Hematopoietic multipotent progenitor cell treated with erythropoietin and hydrocortisone succinate and interleukin-3 and kit ligand, for 4 days (in vitro differentiated cells): ENCODE measurements at regions not wholly inside any gene's neighbourhood (a gene's known extent, or its start where the extent isn't known, plus 50 kb on each side); places are given as distances from the start of the nearest gene placed in this dataset.

Source experiments
- DNase-seq: peaks from one replicate; pipeline ENCODE4 v3.0.0-alpha.2; 2015

DNA sequence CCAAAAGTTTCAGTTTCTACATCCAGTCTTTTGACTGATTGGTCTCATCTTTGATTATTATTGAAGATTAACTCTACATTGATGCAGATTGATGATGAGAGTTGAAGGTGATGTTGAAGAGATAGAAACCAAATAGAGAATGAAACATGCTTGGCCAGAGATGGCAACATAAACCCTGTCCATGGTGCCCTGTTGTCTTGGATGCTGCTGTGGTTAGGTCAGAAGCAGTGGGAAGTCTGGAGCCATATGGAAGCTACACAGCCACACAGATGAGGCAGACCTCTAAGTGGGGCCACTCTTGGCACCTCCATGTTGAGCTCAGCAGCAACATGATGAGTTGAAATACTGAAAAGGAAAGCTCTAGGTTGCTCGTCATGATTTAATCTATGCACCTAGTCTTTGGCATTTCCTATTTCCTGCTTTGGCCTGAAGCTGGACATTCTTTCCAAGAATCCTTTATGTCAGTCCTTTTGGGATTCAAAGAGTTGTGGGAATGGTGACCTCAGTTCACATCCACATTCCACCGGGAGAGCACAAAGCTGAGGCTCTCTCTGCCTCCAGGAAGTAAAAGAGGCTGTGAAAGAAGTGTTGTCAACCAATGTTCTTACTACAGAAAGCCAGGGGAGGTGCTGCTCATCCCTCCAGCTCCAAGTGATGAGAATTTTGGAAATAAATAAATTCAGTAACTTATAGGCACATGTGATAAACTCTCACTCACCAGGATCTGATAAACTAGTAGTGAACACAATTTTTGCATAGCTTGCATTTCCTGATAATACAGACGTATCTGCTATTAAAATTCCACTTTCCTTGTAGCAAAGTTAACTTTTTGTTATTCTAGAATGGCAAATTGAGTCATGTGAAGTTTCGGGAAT is 127.7 kb upstream of the MAF start:
- no peak for DNase-seq

DNA sequence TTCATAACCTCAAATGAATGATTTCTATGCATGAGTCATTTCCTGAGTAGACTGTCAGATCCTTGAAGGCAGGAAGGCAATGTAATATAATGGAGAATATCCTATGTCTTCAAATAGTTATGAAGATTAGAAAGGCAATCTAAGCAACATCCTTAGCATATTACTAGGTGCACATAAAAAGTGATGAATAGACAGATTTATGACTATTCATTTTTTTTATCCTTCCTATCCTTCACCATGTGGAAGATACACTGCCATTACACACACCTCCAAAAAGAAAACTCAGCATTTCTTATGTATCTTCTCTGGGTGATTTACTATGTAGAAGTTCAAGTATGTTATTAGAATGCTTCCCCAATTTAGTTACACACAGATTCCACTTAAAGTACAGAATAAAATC is 126.4 kb upstream of the MAF start:
- no peak for DNase-seq

DNA sequence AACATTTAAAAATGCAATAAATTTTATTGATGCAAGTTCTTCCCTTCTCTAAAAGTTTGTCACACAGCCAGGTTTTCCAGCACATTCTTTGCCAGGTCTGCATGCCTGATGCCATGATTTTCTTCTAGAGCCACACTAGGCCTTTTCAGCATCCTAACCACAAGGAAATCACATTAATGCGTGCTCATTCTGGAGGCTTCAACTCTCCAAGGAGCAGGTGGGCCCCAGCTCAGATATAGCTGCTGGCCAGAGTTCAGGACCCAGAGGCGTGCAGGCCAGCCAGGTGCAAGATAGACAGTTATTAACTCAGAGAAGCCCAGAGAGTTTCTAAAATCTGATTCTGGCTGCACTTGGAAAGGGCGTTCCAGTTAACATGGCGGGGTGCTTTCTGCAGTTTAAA is 124.5 kb upstream of the MAF start:
- DNase-seq: no peak

DNA sequence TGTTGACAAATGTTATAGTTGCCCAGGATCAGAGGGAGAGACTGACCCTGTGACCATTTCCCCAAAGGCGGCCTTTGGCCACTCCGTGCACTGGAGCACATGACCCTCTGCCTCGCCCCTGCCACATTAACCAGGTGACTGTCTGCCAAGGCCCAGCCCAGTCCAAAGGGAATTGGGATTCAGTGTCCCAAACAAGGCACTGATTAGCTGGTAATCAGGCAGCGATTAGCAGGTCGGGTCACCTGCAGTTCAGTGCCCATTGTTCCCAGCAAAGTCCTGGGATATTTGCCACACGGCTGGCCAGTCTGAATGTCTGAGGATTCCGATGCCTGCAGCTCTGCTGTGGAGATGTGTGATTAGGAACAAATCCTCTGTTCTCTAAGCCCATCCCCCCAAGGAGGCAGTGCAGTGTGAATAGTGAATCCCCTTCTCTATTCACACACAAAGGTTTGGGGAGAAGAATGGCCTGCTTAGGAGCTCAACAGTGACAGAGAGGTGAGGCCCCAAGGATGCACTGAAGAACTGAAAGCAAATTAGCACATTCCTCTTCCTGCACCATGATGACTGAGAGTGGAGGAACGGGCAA is 123.1 kb upstream of the MAF start:
- DNase-seq: no peak

DNA sequence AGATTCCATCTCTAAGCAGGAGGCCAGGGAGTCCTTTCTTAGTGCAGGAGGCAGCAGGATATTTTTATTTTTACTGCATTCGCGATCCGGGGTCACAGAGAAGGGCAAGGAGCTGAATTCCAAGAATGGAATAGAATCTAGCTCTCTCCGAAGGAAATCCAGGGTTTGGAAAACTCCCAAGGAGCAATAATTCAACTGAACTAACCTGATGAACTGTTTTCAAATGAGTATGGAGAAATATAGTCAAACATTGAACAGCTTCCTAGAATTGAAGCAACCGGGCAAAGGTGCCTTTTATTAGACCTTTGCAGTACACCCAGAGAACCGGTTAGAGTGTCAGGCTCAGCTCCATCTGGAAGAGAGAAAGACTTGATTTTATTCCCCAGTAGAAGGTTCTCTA is 120.7 kb upstream of the MAF start:
- DNase-seq: no peak

DNA sequence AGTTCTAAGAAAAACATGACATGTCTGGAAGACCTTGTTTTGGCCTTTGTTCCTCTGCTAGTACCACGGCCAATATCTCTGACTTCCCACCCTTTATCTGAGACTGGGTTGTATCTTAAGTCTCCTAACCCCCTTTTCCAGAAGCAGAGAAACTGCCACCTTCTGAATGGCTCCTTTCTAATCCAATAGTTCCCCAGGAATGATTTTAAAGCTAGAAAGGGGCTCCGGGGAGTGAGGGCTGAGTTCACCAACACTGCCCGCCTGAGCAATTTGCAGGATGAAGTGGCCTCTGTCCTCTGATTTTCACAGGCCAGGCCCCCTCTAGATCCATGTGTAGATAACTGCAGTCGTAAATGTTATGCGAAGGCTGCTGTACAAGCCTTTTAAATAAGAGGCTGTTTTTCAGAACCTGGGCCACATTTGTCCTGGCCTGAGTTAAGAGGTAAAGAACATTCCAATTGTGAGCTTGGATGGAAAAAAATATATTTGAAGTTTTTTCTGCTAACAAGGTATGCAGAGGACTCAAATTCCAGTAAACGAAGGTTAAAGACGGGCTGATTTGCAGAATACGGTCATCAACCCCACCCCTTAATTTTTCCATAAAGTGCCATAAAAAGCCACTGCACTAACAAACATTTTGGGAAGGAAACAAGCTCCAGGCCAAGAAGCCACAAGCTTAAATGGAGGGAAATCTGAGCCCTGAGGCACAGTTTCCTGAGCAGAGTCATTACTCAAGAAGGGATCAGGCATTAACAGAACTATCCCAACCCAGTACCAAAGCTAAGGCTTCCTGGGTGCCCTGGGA is 117.0 kb upstream of the MAF start:
- DNase-seq: no peak

DNA sequence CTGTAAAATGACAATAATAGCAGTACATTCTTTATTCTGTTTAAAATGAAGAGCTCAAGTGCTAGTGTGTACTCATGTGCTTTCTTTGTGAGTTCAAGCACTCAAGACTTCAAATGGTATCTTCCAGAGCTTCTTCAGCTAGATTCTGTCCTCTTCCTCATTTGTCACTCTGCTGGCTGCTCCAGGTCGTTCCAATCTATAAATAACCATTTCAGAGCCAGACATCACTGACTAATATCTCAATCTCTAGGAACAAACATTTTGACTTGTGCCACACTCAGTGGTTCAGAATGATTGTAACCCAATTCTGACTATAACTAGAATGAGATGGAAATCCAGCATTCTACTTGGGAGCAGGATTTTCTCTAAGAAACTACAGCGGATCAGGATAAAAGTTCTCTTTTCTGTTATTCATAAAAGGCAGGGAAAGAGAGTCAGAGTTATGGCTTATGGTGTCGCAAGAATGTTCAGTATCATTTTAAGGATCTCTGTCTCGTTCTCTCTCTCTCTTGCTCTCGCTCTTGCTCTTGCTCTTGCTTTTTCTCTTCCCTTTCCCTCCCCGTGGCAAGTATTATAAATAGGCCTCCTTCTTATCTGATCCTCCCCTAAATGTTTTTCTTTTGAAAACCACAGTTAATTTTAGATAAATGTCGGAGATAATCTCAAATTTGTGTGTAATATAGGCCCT is 116.3 kb upstream of the MAF start:
- DNase-seq: peak; percentile 77

DNA sequence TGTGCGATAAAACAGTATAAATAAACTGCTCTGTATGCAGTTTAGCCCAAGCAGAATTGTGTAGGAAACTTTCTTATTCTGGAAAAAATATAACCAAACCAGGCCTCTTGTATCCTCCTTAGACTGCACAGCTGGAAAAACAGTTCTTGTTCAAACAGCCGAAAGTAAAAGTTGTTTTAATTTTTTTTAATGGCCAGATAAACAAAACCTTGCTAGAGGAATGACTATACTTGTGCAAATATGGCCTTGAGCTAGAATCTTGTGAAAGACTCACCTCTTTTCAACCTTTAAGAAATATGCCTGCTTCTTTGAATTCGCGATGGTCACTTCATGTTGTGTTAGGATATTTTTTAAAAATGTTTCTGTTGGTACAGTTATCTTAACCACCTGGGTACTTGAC is 114.5 kb upstream of the MAF start:
- no peak for DNase-seq

DNA sequence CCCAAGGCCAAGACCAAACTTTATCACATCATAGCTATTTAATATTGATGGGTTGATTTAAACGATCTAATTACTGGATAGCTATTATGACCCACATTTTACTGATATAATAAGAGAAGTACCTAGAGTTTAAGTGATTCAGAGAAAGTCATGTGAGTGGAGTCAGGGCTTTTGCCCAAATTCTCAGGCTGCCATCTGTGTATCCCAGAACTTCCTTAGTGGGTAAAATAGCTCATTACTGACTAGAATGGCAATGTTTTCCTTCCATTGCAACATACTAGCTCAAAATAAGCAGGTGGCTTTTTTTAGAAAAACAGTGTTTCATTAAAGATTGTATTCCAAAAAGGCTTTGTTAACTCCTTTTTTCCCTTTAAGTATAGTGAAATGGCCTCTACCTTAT is 113.9 kb upstream of the MAF start:
- DNase-seq: no peak

DNA sequence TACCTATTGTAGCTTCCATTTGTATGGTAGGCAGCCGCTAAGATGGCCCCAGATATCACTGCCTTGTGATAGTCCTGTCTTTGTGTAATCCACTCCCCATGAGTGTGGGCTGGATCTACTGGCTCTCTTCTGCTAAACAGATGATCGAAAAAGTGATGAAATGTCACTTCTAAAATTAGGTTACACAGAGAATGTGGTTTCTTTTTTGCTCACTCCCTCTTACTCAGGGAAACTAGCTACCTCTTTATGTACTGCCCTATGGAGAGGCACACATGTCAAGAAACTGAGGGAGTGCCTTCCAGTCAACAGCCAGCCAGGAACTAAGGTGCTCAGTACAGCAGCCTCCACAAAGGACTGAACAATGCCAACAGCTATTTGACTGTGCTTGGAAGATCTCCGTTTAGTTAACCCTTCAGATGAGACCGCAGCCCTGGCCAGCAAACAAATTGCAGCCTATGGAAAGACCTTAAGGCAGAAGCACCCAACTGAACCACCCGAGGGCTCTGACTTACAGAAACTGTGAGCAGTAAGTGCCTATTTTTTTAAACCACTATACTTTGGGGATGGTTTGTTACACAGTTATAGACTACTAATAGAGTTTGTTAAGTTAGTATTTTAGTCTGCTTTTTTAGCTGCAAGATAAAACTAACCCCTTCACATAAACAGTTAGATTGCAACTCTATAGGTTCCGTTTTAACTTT is 113.2 kb upstream of the MAF start:
- no peak for DNase-seq

DNA sequence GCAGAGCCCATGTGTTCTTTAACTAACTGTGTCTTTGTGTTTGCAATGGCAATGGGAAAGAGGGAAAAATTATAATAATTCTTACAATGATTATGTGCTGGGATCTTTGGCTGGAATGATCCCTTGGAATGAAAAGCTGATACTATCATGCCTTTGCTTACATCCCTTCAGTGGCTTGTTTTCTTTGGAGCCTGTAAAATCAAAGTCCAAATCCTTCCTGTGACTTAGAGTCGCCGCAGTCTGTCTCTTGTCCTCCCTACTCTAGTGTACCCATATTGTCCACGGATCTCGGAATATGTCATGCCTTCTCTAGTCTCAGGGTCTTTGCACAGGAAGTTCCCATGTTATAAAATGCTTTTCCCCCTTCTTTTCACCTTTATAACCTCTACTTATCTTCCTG is 111.7 kb upstream of the MAF start:
- no peak for DNase-seq

DNA sequence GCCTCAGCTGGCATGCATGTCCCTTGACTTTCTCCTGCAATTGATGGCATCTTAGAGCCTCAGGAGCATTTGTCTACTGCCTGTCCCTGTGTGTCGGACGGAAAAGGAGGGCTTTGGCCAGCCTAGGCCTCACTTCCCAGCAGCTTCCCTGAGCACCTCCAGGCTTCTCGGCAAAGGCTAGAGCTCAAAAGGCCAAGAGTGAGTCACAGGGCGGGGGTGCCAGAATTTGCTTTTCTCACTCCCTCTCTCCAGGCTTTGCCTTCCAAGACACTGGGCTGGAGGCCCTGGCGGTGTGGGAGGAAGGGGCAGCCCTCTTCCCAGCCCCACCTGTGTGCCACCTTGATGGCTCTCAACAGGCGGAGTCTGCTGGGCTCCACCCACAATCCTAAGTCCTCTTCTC is 107.3 kb upstream of the MAF start:
- DNase-seq: no peak

DNA sequence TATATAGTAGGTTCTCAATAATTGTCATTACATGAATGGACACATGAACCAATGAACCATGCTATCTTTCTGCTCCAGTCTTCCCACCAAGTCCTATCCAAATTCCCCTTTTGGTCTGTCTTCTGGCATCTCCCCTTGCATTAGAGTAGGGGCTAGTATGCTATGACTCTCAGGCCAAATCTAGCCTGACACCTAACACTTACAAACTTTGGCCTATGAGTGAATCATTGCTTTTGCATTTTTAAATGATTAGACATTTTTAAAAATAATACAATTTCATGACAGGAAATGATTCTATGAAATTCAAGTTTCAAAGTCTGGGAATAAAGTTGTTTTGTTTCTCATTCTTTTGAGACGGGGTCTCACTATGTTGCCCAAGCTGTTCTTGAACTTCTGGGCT is 102.5 kb upstream of the MAF start:
- DNase-seq: no peak

DNA sequence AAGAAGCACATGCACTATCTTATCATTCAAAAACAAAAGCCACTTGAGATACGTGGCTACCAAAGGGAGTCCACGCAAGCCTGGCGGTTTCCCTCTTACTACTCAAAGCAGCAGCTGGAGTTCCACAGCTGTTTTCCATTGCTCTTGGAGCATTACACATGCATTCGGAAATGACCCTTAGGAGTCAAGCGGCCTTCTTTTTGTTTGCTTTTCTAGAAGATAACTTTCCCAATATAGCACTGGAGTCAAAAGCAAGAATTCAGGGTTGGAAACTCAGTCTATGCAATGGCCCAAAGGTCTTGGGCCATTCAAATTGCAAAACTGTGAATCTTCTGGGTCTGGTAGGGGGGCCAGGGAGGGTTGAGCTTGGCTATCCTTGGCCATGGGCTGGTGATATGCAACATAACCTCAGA is 97.8 kb upstream of the MAF start:
- DNase-seq: peak; percentile 22

DNA sequence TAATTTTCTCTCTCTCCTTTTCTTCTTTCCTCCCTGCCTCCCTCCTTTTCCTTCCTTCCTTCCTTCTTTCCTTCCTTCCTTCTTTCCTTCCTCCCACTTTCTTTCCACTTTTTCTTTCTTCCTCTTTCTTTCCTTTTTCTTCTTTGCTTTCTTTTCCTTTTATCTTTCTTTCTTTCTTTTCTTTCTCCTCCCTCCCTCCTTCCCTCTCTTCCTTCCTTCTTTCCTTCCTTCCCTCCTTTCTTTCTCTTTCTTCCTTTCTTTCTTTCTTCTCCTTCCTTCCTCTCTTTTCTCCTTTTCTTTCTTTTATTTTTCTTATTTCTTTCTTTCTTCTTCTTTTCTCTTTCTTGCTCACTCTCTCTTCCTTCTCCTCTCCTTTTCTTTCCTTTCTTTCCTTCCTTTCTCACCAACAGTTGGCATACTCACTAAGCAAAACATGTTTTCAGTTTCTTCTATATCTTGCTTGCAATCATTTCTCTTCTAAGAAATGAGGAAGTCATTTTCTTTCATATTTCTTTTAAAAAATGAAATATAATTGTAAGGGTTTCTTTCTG is 97.1 kb upstream of the MAF start:
- peak; percentile 30 for DNase-seq

DNA sequence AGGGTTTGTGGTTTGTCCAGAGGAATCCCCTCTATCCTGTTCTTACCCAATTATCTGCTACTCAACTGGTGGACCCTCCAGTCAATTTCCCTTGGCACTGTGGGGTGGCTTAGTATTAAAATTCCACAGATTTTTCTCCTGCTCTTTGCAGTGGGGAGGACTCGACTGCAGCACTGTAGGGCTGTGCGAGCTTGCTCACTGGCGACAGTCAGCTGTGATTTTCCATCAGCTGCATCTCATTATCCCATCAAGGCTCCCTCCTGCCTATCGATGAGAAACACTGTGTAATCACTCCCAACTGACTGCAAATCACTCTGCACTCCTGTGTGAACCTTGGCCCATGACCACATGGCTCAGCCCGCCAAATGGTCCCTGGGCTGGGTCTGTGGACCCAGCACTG is 90.5 kb upstream of the MAF start:
- DNase-seq: no peak

DNA sequence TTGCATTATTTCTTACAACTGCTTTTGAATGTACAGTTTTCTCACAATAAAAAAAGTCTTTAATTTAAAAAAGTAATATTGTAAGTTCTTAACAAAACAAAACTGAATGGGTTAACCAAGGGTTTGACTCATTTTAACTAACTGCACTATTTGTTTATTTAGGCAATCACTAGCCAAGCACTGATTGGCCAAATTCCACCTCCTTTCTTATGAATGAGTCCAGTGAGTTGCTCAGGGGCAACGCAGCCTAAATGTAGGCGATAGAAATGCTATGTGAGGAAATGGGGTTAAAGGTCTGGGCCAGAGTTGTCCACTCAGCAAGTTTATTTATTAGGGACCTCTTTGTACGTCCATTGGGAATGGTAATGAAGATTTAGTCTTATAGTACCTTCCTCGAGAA is 89.6 kb upstream of the MAF start:
- DNase-seq: no peak

DNA sequence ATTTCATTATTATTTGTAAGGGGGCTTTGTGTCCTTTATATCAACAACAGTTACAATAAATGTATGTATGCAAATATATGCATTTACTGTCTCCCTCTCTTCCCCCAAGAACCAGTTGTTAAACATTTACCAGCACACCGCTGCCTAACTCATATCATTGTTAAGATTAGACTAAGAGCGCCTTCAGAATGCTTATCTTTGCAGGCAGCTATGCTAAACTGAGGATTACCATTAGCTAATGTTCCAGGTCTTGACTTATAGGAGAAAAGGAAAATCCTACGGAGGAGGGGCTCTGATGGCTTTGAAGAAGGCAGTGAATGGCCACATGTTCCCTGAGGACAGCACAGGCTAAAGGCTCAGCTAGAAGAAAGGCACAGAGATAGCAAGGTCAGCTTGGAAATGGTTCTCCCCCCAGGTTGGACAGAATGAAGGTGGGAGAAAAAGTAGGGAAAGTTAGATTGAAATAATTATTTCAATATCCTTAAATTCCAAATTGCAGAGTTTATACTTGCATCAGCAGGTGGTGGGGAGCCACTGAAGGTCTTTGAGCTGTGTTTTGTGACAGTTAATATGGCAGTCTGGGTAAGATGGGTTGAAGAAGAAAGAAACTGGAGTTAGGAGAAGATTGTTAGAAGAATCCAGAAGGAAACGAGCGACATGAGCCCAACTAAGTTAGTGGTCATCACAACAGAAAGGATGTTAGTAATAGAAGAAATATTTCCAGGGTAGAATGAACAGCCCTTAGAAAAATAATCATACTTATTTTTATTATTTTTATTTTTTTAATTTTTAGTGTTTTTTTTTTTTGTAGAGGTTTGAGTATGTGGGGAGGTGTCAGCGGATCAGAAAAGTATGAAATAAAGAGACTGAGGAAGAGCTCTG is 87.0 kb upstream of the MAF start:
- no peak for DNase-seq

DNA sequence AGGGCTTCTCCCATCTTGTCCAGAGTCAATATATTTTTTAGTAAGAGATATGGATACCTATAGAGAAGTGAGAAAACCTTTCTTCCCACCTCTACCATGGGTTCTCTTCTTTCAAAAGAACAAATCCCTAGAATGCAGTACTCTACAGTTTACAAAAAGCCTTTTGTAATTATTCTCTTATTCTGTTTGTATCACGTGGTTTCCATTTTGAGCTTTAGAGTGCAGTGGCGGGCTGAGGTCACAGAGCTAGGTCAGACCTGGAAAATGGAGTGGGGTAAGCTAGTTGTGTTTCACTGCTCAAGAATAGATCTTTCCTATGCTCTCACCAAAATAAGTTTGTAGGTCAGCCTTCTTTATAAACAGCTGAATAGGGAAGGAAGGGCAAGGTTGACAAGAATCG is 85.3 kb upstream of the MAF start:
- no peak for DNase-seq

DNA sequence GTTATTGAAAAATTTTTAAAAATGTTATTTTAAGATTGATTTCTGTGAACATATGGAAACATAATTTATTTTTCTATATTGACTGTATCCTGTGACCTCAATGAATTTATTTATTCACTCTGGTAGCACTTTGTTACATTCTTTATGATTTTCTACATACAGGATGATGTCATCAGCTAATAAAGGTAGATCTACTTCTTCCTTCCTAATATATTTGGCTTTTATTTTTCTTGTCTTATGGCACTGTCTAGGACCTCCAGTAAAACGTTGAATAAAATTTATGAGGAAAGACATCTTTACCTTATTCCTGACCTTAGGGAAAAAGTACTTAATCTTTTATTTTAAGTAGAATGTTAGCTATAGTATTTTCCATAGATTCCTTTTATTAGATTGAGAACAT is 78.8 kb upstream of the MAF start:
- no peak for DNase-seq

DNA sequence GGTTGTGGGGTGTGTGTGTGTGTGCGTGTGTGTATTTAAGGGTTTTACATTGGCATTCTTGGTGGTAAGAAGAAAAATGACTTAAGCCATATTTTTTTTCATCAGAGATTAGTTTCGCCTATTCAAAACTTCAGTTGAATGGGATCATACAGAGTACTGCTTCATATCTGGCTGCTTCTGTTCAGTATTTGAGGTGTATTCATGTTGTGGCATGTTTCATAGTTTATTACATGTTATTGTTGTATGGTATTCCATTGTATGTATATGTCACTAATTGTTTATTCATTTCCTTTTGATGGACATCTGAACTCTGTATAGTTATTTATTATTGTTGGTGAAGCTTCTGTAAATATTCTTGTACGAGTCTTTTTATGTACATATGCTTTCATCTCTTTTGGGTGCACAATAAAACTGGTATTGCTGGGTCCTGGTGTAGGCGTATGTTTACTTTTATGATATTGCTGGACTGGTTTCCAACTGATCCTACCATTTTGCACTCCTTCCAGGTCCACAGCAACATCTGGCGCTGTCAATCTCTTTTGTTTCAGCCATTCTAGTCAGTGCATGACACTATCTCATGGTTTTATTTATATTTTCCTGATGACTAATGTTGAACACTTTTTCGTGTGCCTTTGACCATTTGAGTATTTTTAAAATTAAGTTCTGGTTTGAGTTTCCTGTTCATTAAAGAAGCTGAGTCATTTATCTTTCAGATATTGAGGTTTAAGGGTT is 77.4 kb upstream of the MAF start:
- DNase-seq: peak; percentile 11
